PFSK-1 (cell line): ENCODE measurements at regions not wholly inside any gene's neighbourhood (a gene's known extent, or its start where the extent isn't known, plus 50 kb on each side); places are given as distances from the start of the nearest gene placed in this dataset.

ENCODE experiments used
- FOXP2 ChIP-seq: optimal IDR thresholded peaks from 2 replicates; pipeline ENCODE3; 2011; ENCODE audit warnings: borderline replicate concordance, control low read depth, inconsistent platforms; ENCODE audit not compliant: insufficient read depth; ENCODE audit errors: extremely low read length, extremely low read depth
- POLR2AphosphoS5 ChIP-seq: IDR thresholded peaks from 2 replicates; pipeline ENCODE4 v1.6.1; 2012; ENCODE audit warnings: low read depth, mild to moderate bottlenecking, control low read depth, low read length, moderate library complexity
- SIN3A ChIP-seq: IDR thresholded peaks from 2 replicates; pipeline ENCODE4 v1.6.1; 2012; ENCODE audit warnings: mild to moderate bottlenecking, low read length, moderate library complexity, borderline replicate concordance; ENCODE audit not compliant: insufficient read depth
- TAF1 ChIP-seq: IDR thresholded peaks from 2 replicates; pipeline ENCODE4 v1.6.1; 2012; ENCODE audit warnings: low read length, control low read depth, borderline replicate concordance; ENCODE audit not compliant: insufficient read depth
- TF ChIP-seq, protein P1 (sequence below), 2 experiments: IDR thresholded peaks; 2 replicates each; pipeline versions ENCODE4 v1.6.1 to v1.8.0; 2011 to 2012; ENCODE audit warnings: low read depth in 2 of 2, low read length in 2 of 2, control low read depth in 1 of 2, inconsistent platforms in 1 of 2, mild to moderate bottlenecking in 1 of 2, moderate library complexity in 1 of 2; ENCODE audit not compliant: insufficient read depth in 1 of 2

DNA sequence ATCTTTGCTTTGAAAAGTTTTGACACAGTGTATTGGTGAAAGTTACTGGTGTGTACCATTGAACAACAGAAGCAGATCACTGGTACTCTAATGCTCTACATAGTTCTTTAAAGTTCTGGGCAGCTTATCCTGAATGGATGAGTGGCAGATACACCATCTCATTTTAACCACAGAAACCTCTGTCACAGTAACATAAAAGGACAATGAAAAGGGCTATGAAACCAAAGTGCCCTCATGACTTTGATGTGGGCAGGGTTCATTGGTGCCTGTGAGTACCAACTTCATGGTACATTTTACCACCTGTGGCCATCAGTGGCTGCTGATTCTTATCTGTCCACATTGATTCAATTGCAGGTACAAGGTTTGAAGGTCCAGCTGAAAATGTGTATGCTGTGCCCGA lies 285.7 kb upstream of the PREP start:
- TF ChIP-seq, protein P1, sequence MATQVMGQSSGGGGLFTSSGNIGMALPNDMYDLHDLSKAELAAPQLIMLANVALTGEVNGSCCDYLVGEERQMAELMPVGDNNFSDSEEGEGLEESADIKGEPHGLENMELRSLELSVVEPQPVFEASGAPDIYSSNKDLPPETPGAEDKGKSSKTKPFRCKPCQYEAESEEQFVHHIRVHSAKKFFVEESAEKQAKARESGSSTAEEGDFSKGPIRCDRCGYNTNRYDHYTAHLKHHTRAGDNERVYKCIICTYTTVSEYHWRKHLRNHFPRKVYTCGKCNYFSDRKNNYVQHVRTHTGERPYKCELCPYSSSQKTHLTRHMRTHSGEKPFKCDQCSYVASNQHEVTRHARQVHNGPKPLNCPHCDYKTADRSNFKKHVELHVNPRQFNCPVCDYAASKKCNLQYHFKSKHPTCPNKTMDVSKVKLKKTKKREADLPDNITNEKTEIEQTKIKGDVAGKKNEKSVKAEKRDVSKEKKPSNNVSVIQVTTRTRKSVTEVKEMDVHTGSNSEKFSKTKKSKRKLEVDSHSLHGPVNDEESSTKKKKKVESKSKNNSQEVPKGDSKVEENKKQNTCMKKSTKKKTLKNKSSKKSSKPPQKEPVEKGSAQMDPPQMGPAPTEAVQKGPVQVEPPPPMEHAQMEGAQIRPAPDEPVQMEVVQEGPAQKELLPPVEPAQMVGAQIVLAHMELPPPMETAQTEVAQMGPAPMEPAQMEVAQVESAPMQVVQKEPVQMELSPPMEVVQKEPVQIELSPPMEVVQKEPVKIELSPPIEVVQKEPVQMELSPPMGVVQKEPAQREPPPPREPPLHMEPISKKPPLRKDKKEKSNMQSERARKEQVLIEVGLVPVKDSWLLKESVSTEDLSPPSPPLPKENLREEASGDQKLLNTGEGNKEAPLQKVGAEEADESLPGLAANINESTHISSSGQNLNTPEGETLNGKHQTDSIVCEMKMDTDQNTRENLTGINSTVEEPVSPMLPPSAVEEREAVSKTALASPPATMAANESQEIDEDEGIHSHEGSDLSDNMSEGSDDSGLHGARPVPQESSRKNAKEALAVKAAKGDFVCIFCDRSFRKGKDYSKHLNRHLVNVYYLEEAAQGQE (IDR thresholded peaks at IDR 0.05; ENCODE audit: insufficient read depth in 1 of 2, low read depth in 2 of 2, low read length in 2 of 2): no peak
- no peak for TF ChIP-seq SIN3A
- no peak for TF ChIP-seq FOXP2
- TF ChIP-seq TAF1: no peak
- TF ChIP-seq POLR2AphosphoS5: no peak

DNA sequence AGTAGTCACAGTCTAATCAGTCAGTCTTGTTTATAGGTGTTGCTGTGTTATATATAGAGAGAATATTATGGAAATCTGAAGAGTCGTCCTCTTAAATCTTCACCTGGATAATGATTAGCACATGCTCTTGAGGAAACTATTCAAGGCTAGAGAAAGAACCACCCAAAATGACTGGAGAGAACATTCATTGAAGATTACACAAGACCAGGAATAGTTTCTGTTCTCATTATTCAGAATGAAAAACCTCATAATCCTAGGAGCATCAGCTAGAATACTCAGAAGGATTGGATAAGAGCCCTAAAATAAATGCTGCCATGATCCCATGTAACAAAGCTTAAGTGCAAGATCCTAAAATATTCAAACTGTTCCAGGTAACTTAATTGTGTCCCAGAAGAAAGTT lies 278.2 kb upstream of the PREP start:
- TF ChIP-seq, protein P1 (IDR thresholded peaks at IDR 0.05; ENCODE audit: insufficient read depth in 1 of 2, low read depth in 2 of 2, low read length in 2 of 2): no peak
- no peak for TF ChIP-seq SIN3A
- TF ChIP-seq TAF1: no peak
- no peak for TF ChIP-seq POLR2AphosphoS5
- TF ChIP-seq FOXP2: no peak

GRCh38 chr6:105680131-105680530 lies 277.2 kb upstream of the PREP start:
- no peak for TF ChIP-seq SIN3A
- TF ChIP-seq POLR2AphosphoS5: no peak
- no peak for TF ChIP-seq TAF1
- TF ChIP-seq, protein P1 (IDR thresholded peaks at IDR 0.05; ENCODE audit: insufficient read depth in 1 of 2, low read depth in 2 of 2, low read length in 2 of 2): no peak
- TF ChIP-seq FOXP2: no peak

GRCh38 chr6:105678516-105678915 lies 275.6 kb upstream of the PREP start:
- no peak for TF ChIP-seq FOXP2
- TF ChIP-seq SIN3A: no peak
- no peak for TF ChIP-seq TAF1
- TF ChIP-seq, protein P1 (IDR thresholded peaks at IDR 0.05; ENCODE audit: insufficient read depth in 1 of 2, low read depth in 2 of 2, low read length in 2 of 2): no peak
- no peak for TF ChIP-seq POLR2AphosphoS5
